Ascending aorta (tissue), 2 donors: ENCODE measurements at regions not wholly inside any gene's neighbourhood (a gene's known extent, or its start where the extent isn't known, plus 50 kb on each side); places are given as distances from the start of the nearest gene placed in this dataset.
A peak's percentile ranks its signal among the peaks of the same experiment; 100 is the strongest.

Source experiments
- DNase-seq, 2 donors: peaks; one replicate each; pipeline ENCODE4 v3.0.0-alpha.2; 2019; ENCODE audit warnings: low spot score in 2 of 2
- H3K27ac ChIP-seq, 2 donors: fragments of 200-600 bp; sonication (generic); one replicate each; pipeline ENCODE4 v1.5.1; 2016 to 2017; ENCODE audit warnings: mild to moderate bottlenecking in 1 of 2
- H3K27me3 ChIP-seq: fragments of 200-600 bp; sonication (generic); one replicate; pipeline ENCODE4 v1.5.1; 2017
- H3K36me3 ChIP-seq, 2 donors: fragments of 200-600 bp; sonication (generic); one replicate each; pipeline ENCODE4 v1.5.1; 2016
- H3K4me1 ChIP-seq, 2 donors: fragments of 200-600 bp; sonication (generic); one replicate each; pipeline ENCODE4 v1.5.1; 2016 to 2017; ENCODE audit warnings: mild to moderate bottlenecking in 1 of 2
- H3K4me3 ChIP-seq, 2 donors: fragments of 200-600 bp; sonication (generic); one replicate each; pipeline ENCODE4 v1.5.1; 2016 to 2017; ENCODE audit warnings: mild to moderate bottlenecking in 1 of 2
- H3K9me3 ChIP-seq, 2 donors: fragments of 200-600 bp; sonication (generic); one replicate each; pipeline ENCODE4 v1.5.1; 2016
- intact Hi-C: fragments of 100-400 bp; cut with DNase I; formaldehyde crosslinking; loops from one replicate; pipeline ENCODE4 v1.15.1; 2023
- TF ChIP-seq, protein P1 (sequence below), 3 experiments: fragments of 200-600 bp in 2 of 3; fragments of 450-650 bp in 1 of 3; sonication (generic) in 2 of 3; IDR thresholded peaks; one replicate each; pipeline ENCODE4 v1.5.1; 2016 to 2019; ENCODE audit warnings: antibody characterized with exemption in 3 of 3, mild to moderate bottlenecking in 1 of 3, moderate library complexity in 1 of 3

DNA sequence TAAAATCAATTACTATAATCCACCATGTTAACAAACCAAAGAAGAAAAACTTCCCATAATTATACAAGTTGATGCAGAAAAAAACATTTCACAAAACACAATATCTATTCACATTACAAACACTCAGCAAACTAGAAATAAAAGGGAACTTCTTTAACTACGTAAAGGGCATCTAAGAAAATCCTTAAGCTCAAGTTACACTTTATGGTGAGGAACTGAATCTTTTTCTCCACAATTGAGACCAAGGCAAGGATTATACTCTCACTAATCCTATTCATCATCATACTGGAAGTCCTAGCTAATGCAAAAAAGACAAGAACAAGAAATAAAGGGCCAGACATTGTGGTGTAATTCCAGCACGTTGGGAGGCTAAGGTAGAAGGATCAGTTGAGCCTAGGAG lies 159.9 kb downstream of the ZNF365 start:
- H3K4me3 ChIP-seq = no peak overlapping the region
- no peak overlapping the region for H3K27ac ChIP-seq
- intact Hi-C loops = no loop called here
- no peak for DNase-seq
- no peaks in the 10 kb centered on the region for H3K36me3 ChIP-seq
- TF ChIP-seq, protein P1, sequence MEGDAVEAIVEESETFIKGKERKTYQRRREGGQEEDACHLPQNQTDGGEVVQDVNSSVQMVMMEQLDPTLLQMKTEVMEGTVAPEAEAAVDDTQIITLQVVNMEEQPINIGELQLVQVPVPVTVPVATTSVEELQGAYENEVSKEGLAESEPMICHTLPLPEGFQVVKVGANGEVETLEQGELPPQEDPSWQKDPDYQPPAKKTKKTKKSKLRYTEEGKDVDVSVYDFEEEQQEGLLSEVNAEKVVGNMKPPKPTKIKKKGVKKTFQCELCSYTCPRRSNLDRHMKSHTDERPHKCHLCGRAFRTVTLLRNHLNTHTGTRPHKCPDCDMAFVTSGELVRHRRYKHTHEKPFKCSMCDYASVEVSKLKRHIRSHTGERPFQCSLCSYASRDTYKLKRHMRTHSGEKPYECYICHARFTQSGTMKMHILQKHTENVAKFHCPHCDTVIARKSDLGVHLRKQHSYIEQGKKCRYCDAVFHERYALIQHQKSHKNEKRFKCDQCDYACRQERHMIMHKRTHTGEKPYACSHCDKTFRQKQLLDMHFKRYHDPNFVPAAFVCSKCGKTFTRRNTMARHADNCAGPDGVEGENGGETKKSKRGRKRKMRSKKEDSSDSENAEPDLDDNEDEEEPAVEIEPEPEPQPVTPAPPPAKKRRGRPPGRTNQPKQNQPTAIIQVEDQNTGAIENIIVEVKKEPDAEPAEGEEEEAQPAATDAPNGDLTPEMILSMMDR (IDR thresholded peaks at IDR 0.05) = no peak
- H3K9me3 ChIP-seq = no peaks in the 10 kb centered on the region
- no peaks in the 10 kb centered on the region for H3K4me1 ChIP-seq
- H3K27me3 ChIP-seq = no peaks in the 10 kb centered on the region

DNA sequence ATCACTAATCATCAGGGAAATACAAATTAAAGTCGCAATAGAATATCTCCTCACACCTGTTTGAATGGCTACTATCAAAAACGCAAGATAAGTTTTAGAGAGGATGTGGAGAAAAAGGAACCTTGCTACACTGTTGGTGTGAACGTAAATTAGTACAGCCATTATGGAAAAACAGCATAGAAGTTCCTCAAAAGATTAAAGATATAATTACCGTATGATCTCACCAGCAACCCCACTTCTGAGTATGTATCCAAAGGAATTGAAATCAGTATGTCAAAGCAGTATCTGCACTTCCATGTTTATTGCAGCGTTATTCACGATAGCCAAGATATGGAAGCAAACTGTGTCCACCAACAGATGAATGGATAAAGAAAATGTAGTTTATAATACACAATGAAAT lies 164.4 kb downstream of the ZNF365 start:
- Histone ChIP-seq H3K4me1 (no peaks in the 10 kb centered on the region), H3K4me3 (no peak overlapping the region), H3K36me3 (no peaks in the 10 kb centered on the region), H3K9me3 (no peaks in the 10 kb centered on the region), H3K27ac (no peak overlapping the region), H3K27me3 (no peaks in the 10 kb centered on the region)
- TF ChIP-seq, protein P1 (IDR thresholded peaks at IDR 0.05) = no peak
- DNase-seq = no peak
- intact Hi-C loops = no loop called here

GRCh38 chr10:62540389-62540788 lies 166.2 kb downstream of the ZNF365 start:
- intact Hi-C loops = no loop called here
- no peaks in the 10 kb centered on the region for H3K4me1 ChIP-seq
- DNase-seq = no peak
- no peaks in the 10 kb centered on the region for H3K9me3 ChIP-seq
- TF ChIP-seq, protein P1 (IDR thresholded peaks at IDR 0.05) = no peak
- no peaks in the 10 kb centered on the region for H3K36me3 ChIP-seq
- H3K27ac ChIP-seq = no peak overlapping the region
- H3K27me3 ChIP-seq = no peaks in the 10 kb centered on the region
- H3K4me3 ChIP-seq = no peak overlapping the region

- peak; percentile 14 to 70 for DNase-seq
- intact Hi-C loops = no loop called here
- Histone ChIP-seq H3K9me3 (no peaks in the 10 kb centered on the region), H3K27ac (no peak overlapping the region), H3K27me3 (no peaks in the 10 kb centered on the region), H3K4me1 (no peaks in the 10 kb centered on the region), H3K36me3 (no peaks in the 10 kb centered on the region), H3K4me3 (no peak overlapping the region)
- TF ChIP-seq, protein P1 (IDR thresholded peaks at IDR 0.05) = no peak
These were observed 167.6 kb downstream of the ZNF365 start for GRCh38 chr10:62541811-62542210.

- intact Hi-C loops = no loop called here
- H3K36me3 ChIP-seq = no peaks in the 10 kb centered on the region
- no peak overlapping the region for H3K27ac ChIP-seq
- no peaks in the 10 kb centered on the region for H3K9me3 ChIP-seq
- H3K4me1 ChIP-seq = no peaks in the 10 kb centered on the region
- H3K27me3 ChIP-seq = no peaks in the 10 kb centered on the region
- H3K4me3 ChIP-seq = no peak overlapping the region
- TF ChIP-seq, protein P1 (IDR thresholded peaks at IDR 0.05) = no peak
- no peak for DNase-seq
These were observed 169.6 kb downstream of the ZNF365 start for GRCh38 chr10:62543571-62544355.
